ENCODE measurements at regions not wholly inside any gene's neighbourhood (a gene's known extent, or its start where the extent isn't known, plus 50 kb on each side); places are given as distances from the start of the nearest gene placed in this dataset.

GRCh38 chr6:108751851-108752732, 96.1 kb upstream of the ARMC2 start:
- no peak for DNase-seq

- no peak for DNase-seq
Observed at GRCh38 chr6:108752733-108753590, 95.3 kb upstream of the ARMC2 start.

- DNase-seq, result no peak
Observed at GRCh38 chr6:108755257-108756240, 92.7 kb upstream of the ARMC2 start.

- DNase-seq, result no peak
Observed at GRCh38 chr6:108757357-108757756, 90.9 kb upstream of the ARMC2 start.

GRCh38 chr6:108758884-108759283, 89.3 kb upstream of the ARMC2 start:
- DNase-seq, result no peak

- no peak for DNase-seq
Observed at GRCh38 chr6:108760126-108761050, 87.8 kb upstream of the ARMC2 start.

GRCh38 chr6:108762394-108762793, 85.8 kb upstream of the ARMC2 start:
- no peak for DNase-seq

- no peak for DNase-seq
Observed at GRCh38 chr6:108763931-108764579, 84.2 kb upstream of the ARMC2 start.

- no peak for DNase-seq
Observed at GRCh38 chr6:108764580-108764950, 83.7 kb upstream of the ARMC2 start.

GRCh38 chr6:108765495-108765894, 82.7 kb upstream of the ARMC2 start:
- DNase-seq, result no peak

GRCh38 chr6:108766419-108766818, 81.8 kb upstream of the ARMC2 start:
- no peak for DNase-seq

GRCh38 chr6:108766886-108767285, 81.3 kb upstream of the ARMC2 start:
- no peak for DNase-seq

GRCh38 chr6:108767418-108768165, 80.6 kb upstream of the ARMC2 start:
- no peak for DNase-seq

GRCh38 chr6:108768166-108768555, 80.1 kb upstream of the ARMC2 start:
- DNase-seq, result no peak

GRCh38 chr6:108768792-108769524, 79.3 kb upstream of the ARMC2 start:
- no peak for DNase-seq

- no peak for DNase-seq
Observed at GRCh38 chr6:108771421-108771820, 76.8 kb upstream of the ARMC2 start.

- DNase-seq, result no peak
Observed at GRCh38 chr6:108774555-108774954, 73.7 kb upstream of the ARMC2 start.

GRCh38 chr6:108777536-108777935, 70.7 kb upstream of the ARMC2 start:
- DNase-seq, result no peak

- DNase-seq, result no peak
Observed at GRCh38 chr6:108778421-108779186, 69.6 kb upstream of the ARMC2 start.

All from activated CD4-positive, alpha-beta T cell treated with anti-CD3 and anti-CD28 coated beads, Interleukin-2, Interleukin-6, amounts not matched to agents 100 ng/mL and 50 ng/mL, durations not matched to agents 16 hours and 8 hours (primary cell).